ENCODE measurements at regions not wholly inside any gene's neighbourhood (a gene's known extent, or its start where the extent isn't known, plus 50 kb on each side); places are given as distances from the start of the nearest gene placed in this dataset.

DNA sequence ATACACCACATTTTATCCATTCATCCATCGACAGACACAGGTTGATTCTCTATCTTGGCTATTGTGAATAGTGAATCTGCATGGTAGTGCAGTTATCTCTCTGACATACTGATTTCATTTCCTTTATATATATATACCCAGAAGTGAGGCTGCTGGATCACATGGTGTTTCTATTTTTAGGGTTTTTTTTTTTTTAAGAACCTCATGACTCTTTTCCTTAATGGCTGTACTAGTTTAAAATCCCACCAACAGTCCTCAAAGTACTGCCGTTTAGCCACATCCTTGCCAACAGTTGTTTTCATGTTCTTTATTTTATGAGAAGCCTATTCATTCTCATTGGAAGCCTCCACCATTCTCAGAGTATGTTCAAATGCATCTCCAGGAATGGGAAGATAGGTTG is 258.7 kb upstream of the SNX7 start:
- no peak for TF ChIP-seq POLR2AphosphoS5 (IDR thresholded peaks at IDR 0.05; ENCODE audit: low read length)
- no peak for TF ChIP-seq ZBTB40 (IDR thresholded peaks at IDR 0.05; ENCODE audit: borderline replicate concordance)
- no peak for TF ChIP-seq NFIC (IDR thresholded peaks at IDR 0.05; ENCODE audit: low read depth, low read length)
- no peak for TF ChIP-seq ESRRA (IDR thresholded peaks at IDR 0.05; ENCODE audit: low read length)
- TF ChIP-seq PKNOX1 (IDR thresholded peaks at IDR 0.05) = no peak
- TF ChIP-seq, protein P1, sequence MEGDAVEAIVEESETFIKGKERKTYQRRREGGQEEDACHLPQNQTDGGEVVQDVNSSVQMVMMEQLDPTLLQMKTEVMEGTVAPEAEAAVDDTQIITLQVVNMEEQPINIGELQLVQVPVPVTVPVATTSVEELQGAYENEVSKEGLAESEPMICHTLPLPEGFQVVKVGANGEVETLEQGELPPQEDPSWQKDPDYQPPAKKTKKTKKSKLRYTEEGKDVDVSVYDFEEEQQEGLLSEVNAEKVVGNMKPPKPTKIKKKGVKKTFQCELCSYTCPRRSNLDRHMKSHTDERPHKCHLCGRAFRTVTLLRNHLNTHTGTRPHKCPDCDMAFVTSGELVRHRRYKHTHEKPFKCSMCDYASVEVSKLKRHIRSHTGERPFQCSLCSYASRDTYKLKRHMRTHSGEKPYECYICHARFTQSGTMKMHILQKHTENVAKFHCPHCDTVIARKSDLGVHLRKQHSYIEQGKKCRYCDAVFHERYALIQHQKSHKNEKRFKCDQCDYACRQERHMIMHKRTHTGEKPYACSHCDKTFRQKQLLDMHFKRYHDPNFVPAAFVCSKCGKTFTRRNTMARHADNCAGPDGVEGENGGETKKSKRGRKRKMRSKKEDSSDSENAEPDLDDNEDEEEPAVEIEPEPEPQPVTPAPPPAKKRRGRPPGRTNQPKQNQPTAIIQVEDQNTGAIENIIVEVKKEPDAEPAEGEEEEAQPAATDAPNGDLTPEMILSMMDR (IDR thresholded peaks at IDR 0.05 in 2 of 3, conservative IDR thresholded peaks at IDR 0.05 in 1 of 3; ENCODE audit: control insufficient read depth in 2 of 3, extremely low read depth in 1 of 3, insufficient read depth in 1 of 3, low read depth in 3 of 3, low read length in 3 of 3) = no peak
- TF ChIP-seq HDAC6 (IDR thresholded peaks at IDR 0.05; ENCODE audit: unreplicated experiment) = no peak
- no peak for TF ChIP-seq FOXM1 (IDR thresholded peaks at IDR 0.05; ENCODE audit: low read depth, low read length)
- TF ChIP-seq EZH2 (IDR thresholded peaks at IDR 0.05; ENCODE audit: borderline replicate concordance, control insufficient read depth, low read depth, low read length) = no peak
- TF ChIP-seq, protein P2, sequence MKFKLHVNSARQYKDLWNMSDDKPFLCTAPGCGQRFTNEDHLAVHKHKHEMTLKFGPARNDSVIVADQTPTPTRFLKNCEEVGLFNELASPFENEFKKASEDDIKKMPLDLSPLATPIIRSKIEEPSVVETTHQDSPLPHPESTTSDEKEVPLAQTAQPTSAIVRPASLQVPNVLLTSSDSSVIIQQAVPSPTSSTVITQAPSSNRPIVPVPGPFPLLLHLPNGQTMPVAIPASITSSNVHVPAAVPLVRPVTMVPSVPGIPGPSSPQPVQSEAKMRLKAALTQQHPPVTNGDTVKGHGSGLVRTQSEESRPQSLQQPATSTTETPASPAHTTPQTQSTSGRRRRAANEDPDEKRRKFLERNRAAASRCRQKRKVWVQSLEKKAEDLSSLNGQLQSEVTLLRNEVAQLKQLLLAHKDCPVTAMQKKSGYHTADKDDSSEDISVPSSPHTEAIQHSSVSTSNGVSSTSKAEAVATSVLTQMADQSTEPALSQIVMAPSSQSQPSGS (IDR thresholded peaks at IDR 0.05; ENCODE audit: low read length) = no peak
- TF ChIP-seq USF2 (IDR thresholded peaks at IDR 0.05; ENCODE audit: borderline replicate concordance, low read depth, low read length) = no peak

Measured in GM12878 (cell line).